Neural progenitor cell (in vitro differentiated cells): ENCODE measurements at regions not wholly inside any gene's neighbourhood (a gene's known extent, or its start where the extent isn't known, plus 50 kb on each side); places are given as distances from the start of the nearest gene placed in this dataset.

ENCODE experiments used
- DNase-seq: peaks from one replicate; pipeline ENCODE4 v3.0.0-alpha.2; 2016; ENCODE audit warnings: low spot score
- H2AFZ ChIP-seq: fragments of 200-600 bp; sonication (generic); replicated peaks from 2 replicates; pipeline ENCODE4 v1.6.1; 2016; ENCODE audit warnings: antibody characterized with exemption
- H3F3A ChIP-seq: fragments of 200-600 bp; sonication (generic); 2 replicates; pipeline ENCODE4 v1.6.1; 2016; ENCODE audit warnings: antibody characterized with exemption, low read depth
- H3K27ac ChIP-seq: fragments of 200-600 bp; sonication (generic); 2 replicates; pipeline ENCODE4 v1.5.1; 2016; ENCODE audit warnings: mild to moderate bottlenecking
- H3K27me3 ChIP-seq: fragments of 200-600 bp; sonication (generic); 2 replicates; pipeline ENCODE4 v1.6.1; 2016; ENCODE audit warnings: mild to moderate bottlenecking, moderate library complexity
- H3K36me3 ChIP-seq: fragments of 200-600 bp; sonication (generic); 2 replicates; pipeline ENCODE4 v1.5.1; 2016
- H3K4me1 ChIP-seq: fragments of 200-600 bp; sonication (generic); 2 replicates; pipeline ENCODE4 v1.6.1; 2016; ENCODE audit warnings: mixed run types
- H3K4me2 ChIP-seq: fragments of 200-600 bp; sonication (generic); 2 replicates; pipeline ENCODE4 v1.6.1; 2016
- H3K4me3 ChIP-seq: fragments of 200-600 bp; sonication (generic); 2 replicates; pipeline ENCODE4 v1.5.1; 2016
- H3K79me2 ChIP-seq: fragments of 200-600 bp; sonication (generic); 2 replicates; pipeline ENCODE4 v1.6.1; 2016; ENCODE audit warnings: low read depth
- H3K9ac ChIP-seq: fragments of 200-600 bp; sonication (generic); 2 replicates; pipeline ENCODE4 v1.6.1; 2016
- H3K9me3 ChIP-seq: fragments of 200-600 bp; sonication (generic); 2 replicates; pipeline ENCODE4 v1.5.1; 2016; ENCODE audit warnings: low read depth
- H4K20me1 ChIP-seq: fragments of 200-600 bp; sonication (generic); 2 replicates; pipeline ENCODE4 v1.6.1; 2016; ENCODE audit warnings: low read depth
- H3K27ac Mint-ChIP-seq: 3 replicates; pipeline ENCODE4 v1.8.0; 2021; ENCODE audit warnings: mixed read lengths
- H3K27me3 Mint-ChIP-seq: 2 replicates; pipeline ENCODE4 v1.8.0; 2022; ENCODE audit warnings: low read depth, mild to moderate bottlenecking, inconsistent platforms, moderate library complexity, mixed read lengths; ENCODE audit not compliant: insufficient read depth
- H3K36me3 Mint-ChIP-seq: 3 replicates; pipeline ENCODE4 v1.8.0; 2021; ENCODE audit warnings: mixed read lengths
- H3K4me1 Mint-ChIP-seq: 3 replicates; pipeline ENCODE4 v1.8.0; 2021; ENCODE audit warnings: mixed read lengths
- H3K4me3 Mint-ChIP-seq: 3 replicates; pipeline ENCODE4 v1.8.0; 2021; ENCODE audit warnings: mild to moderate bottlenecking, moderate library complexity, mixed read lengths
- H3K9me3 Mint-ChIP-seq: 3 replicates; pipeline ENCODE4 v1.8.0; 2020; ENCODE audit warnings: mixed read lengths
- CTCF ChIP-seq: fragments of 200-600 bp; sonication (generic); IDR thresholded peaks from 2 replicates; pipeline ENCODE4 v1.5.1; 2017; ENCODE audit warnings: antibody characterized with exemption, mild to moderate bottlenecking
- EZH2 ChIP-seq: fragments of 200-600 bp; sonication (generic); IDR thresholded peaks from 2 replicates; pipeline ENCODE4 v1.6.1; 2017; ENCODE audit warnings: antibody characterized with exemption, mild to moderate bottlenecking, moderate library complexity
- EZH2phosphoT487 ChIP-seq: fragments of 200-600 bp; sonication (generic); IDR thresholded peaks from 2 replicates; pipeline ENCODE4 v1.6.1; 2017; ENCODE audit warnings: antibody characterized with exemption

- Mint-ChIP-seq H3K27me3 (no peaks in the 10 kb centered on the region), H3K4me3 (no peak overlapping the region), H3K27ac (no peak overlapping the region), H3K36me3 (no peaks in the 10 kb centered on the region), H3K4me1 (no peaks in the 10 kb centered on the region), H3K9me3 (peaks cover 9% of the 10 kb centered on the region)
- Histone ChIP-seq H3K27me3 (no peaks in the 10 kb centered on the region), H4K20me1 (no peaks in the 10 kb centered on the region), H3K36me3 (no peaks in the 10 kb centered on the region), H3K79me2 (no peaks in the 10 kb centered on the region), H3K9ac (no peak overlapping the region), H3F3A (no peaks in the 10 kb centered on the region), H3K4me2 (no peak overlapping the region), H3K27ac (no peak overlapping the region), H2AFZ (no peak overlapping the region), H3K9me3 (no peaks in the 10 kb centered on the region), H3K4me3 (no peak overlapping the region), H3K4me1 (no peaks in the 10 kb centered on the region)
- TF ChIP-seq EZH2 (no peak), EZH2phosphoT487 (no peak)
- DNase-seq = no peak
These were observed 113.4 kb upstream of the NPSR1 start for GRCh38 chr7:34544621-34545020.

GRCh38 chr7:34550996-34551395, 107.0 kb upstream of the NPSR1 start:
- no peak for TF ChIP-seq EZH2
- no peak for TF ChIP-seq CTCF
- TF ChIP-seq EZH2phosphoT487 = no peak
- no peaks in the 10 kb centered on the region for H3F3A ChIP-seq
- H3K27ac ChIP-seq = no peak overlapping the region
- H3K27me3 ChIP-seq = no peaks in the 10 kb centered on the region
- Mint-ChIP-seq H3K4me1 (no peaks in the 10 kb centered on the region), H3K4me3 (no peak overlapping the region), H3K36me3 (no peaks in the 10 kb centered on the region), H3K27me3 (no peaks in the 10 kb centered on the region), H3K27ac (no peak overlapping the region), H3K9me3 (peaks cover 4% of the 10 kb centered on the region)
- no peaks in the 10 kb centered on the region for H3K4me1 ChIP-seq
- no peaks in the 10 kb centered on the region for H3K36me3 ChIP-seq
- H4K20me1 ChIP-seq = no peaks in the 10 kb centered on the region
- H3K4me2 ChIP-seq = no peak overlapping the region
- DNase-seq = no peak
- no peaks in the 10 kb centered on the region for H3K9me3 ChIP-seq
- no peak overlapping the region for H3K4me3 ChIP-seq
- H3K9ac ChIP-seq = no peak overlapping the region
- H2AFZ ChIP-seq = no peak overlapping the region
- H3K79me2 ChIP-seq = no peaks in the 10 kb centered on the region

GRCh38 chr7:34552502-34552901, 105.5 kb upstream of the NPSR1 start:
- no peaks in the 10 kb centered on the region for H3K4me1 Mint-ChIP-seq
- no peak for DNase-seq
- H3K4me1 ChIP-seq = no peaks in the 10 kb centered on the region
- H3K27ac ChIP-seq = no peak overlapping the region
- no peak overlapping the region for H3K27ac Mint-ChIP-seq
- H3K9me3 Mint-ChIP-seq = peaks cover 10% of the 10 kb centered on the region
- H2AFZ ChIP-seq = no peak overlapping the region
- H3K27me3 ChIP-seq = no peaks in the 10 kb centered on the region
- no peaks in the 10 kb centered on the region for H3K36me3 Mint-ChIP-seq
- H3K36me3 ChIP-seq = no peaks in the 10 kb centered on the region
- H3K79me2 ChIP-seq = no peaks in the 10 kb centered on the region
- no peak overlapping the region for H3K4me3 ChIP-seq
- H3F3A ChIP-seq = no peaks in the 10 kb centered on the region
- no peaks in the 10 kb centered on the region for H3K27me3 Mint-ChIP-seq
- no peaks in the 10 kb centered on the region for H3K9me3 ChIP-seq
- no peak for TF ChIP-seq EZH2
- TF ChIP-seq CTCF = no peak
- TF ChIP-seq EZH2phosphoT487 = no peak
- H3K4me3 Mint-ChIP-seq = no peak overlapping the region
- no peaks in the 10 kb centered on the region for H4K20me1 ChIP-seq
- no peak overlapping the region for H3K9ac ChIP-seq
- H3K4me2 ChIP-seq = no peak overlapping the region

GRCh38 chr7:34558022-34558421, 100.0 kb upstream of the NPSR1 start:
- Mint-ChIP-seq H3K27ac (no peak overlapping the region), H3K36me3 (no peaks in the 10 kb centered on the region), H3K9me3 (peaks cover 10% of the 10 kb centered on the region), H3K27me3 (no peaks in the 10 kb centered on the region), H3K4me3 (no peak overlapping the region), H3K4me1 (no peaks in the 10 kb centered on the region)
- no peaks in the 10 kb centered on the region for H3K79me2 ChIP-seq
- no peak overlapping the region for H3K4me3 ChIP-seq
- H3K4me1 ChIP-seq = no peaks in the 10 kb centered on the region
- no peak overlapping the region for H3K9ac ChIP-seq
- no peaks in the 10 kb centered on the region for H4K20me1 ChIP-seq
- no peak for DNase-seq
- no peak overlapping the region for H3K27ac ChIP-seq
- no peaks in the 10 kb centered on the region for H3K27me3 ChIP-seq
- no peak overlapping the region for H3K4me2 ChIP-seq
- H2AFZ ChIP-seq = no peak overlapping the region
- H3F3A ChIP-seq = no peaks in the 10 kb centered on the region
- H3K9me3 ChIP-seq = no peaks in the 10 kb centered on the region
- TF ChIP-seq EZH2phosphoT487 (no peak), EZH2 (no peak), CTCF (no peak)
- H3K36me3 ChIP-seq = no peaks in the 10 kb centered on the region
